IMR-90 (cell line): ENCODE measurements at regions not wholly inside any gene's neighbourhood (a gene's known extent, or its start where the extent isn't known, plus 50 kb on each side); places are given as distances from the start of the nearest gene placed in this dataset.

Experiments
- ATAC-seq: fragments of 200-7000 bp; cut with Tn5 transposase; 2 replicates; pipeline ENCODE4 v1.9.1; 2020; ENCODE audit warnings: low read depth, mild to moderate bottlenecking, moderate library complexity
- BruUV-seq: library from RNA; stranded (reverse); fragments of 400-500 nt; replicated peaks from 2 replicates; lab custom pipeline; 2021; lab: Mats Ljungman, UMichigan
- CTCF ChIA-PET: fragments of 300-600 bp; formaldehyde crosslinking; extraction: SDS; loops from one replicate; lab custom pipeline; 2021; ENCODE audit warnings: antibody characterized with exemption; lab: Yijun Ruan, JAX
- POLR2A ChIA-PET: fragments of 300-600 bp; sonication (Branson Sonifier 250); formaldehyde crosslinking; loops from one replicate; lab custom pipeline; 2022; ENCODE audit warnings: antibody characterized with exemption; ENCODE audit not compliant: unreplicated experiment; lab: Charles Lee
- DNase-seq: peaks from one replicate; pipeline ENCODE4 v3.0.0; 2013
- H2AFZ ChIP-seq: replicated peaks from 2 replicates; pipeline ENCODE3; 2013; ENCODE audit warnings: low read length, mild to moderate bottlenecking; ENCODE audit not compliant: poor library complexity
- H2AK5ac ChIP-seq: 2 replicates; pipeline ENCODE4 v1.6.1; 2013; ENCODE audit warnings: low read depth, low read length, inconsistent platforms
- H2AK9ac ChIP-seq: replicated peaks from 2 replicates; pipeline ENCODE3; 2013; ENCODE audit warnings: mild to moderate bottlenecking, low read depth, low read length, moderate library complexity; ENCODE audit not compliant: poor library complexity
- H2BK120ac ChIP-seq: 2 replicates; pipeline ENCODE4 v1.6.1; 2013; ENCODE audit warnings: low read depth, low read length, inconsistent platforms
- H2BK15ac ChIP-seq: 3 replicates; pipeline ENCODE4 v1.6.1; 2013; ENCODE audit warnings: low read depth, low read length, inconsistent platforms
- H2BK20ac ChIP-seq: 2 replicates; pipeline ENCODE4 v1.6.1; 2013; ENCODE audit warnings: low read depth, mild to moderate bottlenecking, inconsistent platforms, low read length, moderate library complexity
- H2BK5ac ChIP-seq: 2 replicates; pipeline ENCODE4 v1.6.1; 2013; ENCODE audit warnings: mild to moderate bottlenecking, low read depth, low read length, inconsistent platforms; ENCODE audit not compliant: poor library complexity, severe bottlenecking
- H3K14ac ChIP-seq: replicated peaks from 2 replicates; pipeline ENCODE4 v1.6.1; 2013; ENCODE audit warnings: low read depth, low read length, inconsistent platforms
- H3K18ac ChIP-seq: 2 replicates; pipeline ENCODE4 v1.6.1; 2013; ENCODE audit warnings: low read depth, low read length, control low read depth
- H3K23ac ChIP-seq: 2 replicates; pipeline ENCODE4 v1.6.1; 2013; ENCODE audit warnings: low read depth, low read length, inconsistent platforms
- H3K27ac ChIP-seq: 2 replicates; pipeline ENCODE4 v1.5.1; 2013; ENCODE audit warnings: mild to moderate bottlenecking, control low read depth, low read length; ENCODE audit not compliant: insufficient read depth
- H3K27me3 ChIP-seq: 2 replicates; pipeline ENCODE4 v1.6.1; 2013; ENCODE audit warnings: low read length; ENCODE audit not compliant: control insufficient read depth, insufficient read depth
- H3K36me3 ChIP-seq: 2 replicates; pipeline ENCODE4 v1.6.1; 2013; ENCODE audit warnings: low read length, mixed read lengths; ENCODE audit not compliant: control insufficient read depth, insufficient read depth
- H3K4ac ChIP-seq: 2 replicates; pipeline ENCODE4 v1.6.1; 2013; ENCODE audit warnings: low read depth, low read length, inconsistent platforms
- H3K4me1 ChIP-seq: 2 replicates; pipeline ENCODE4 v1.6.1; 2013; ENCODE audit warnings: low read length, mixed read lengths; ENCODE audit not compliant: control insufficient read depth, insufficient read depth
- H3K4me2 ChIP-seq: 2 replicates; pipeline ENCODE4 v1.6.1; 2013; ENCODE audit warnings: low read depth, mild to moderate bottlenecking, control low read depth, low read length, moderate library complexity
- H3K4me3 ChIP-seq: 2 replicates; pipeline ENCODE4 v1.5.1; 2013; ENCODE audit warnings: low read depth, mild to moderate bottlenecking, control low read depth, low read length, moderate library complexity; ENCODE audit not compliant: insufficient read depth
- H3K56ac ChIP-seq: 2 replicates; pipeline ENCODE4 v1.6.1; 2013; ENCODE audit warnings: low read length, inconsistent platforms; ENCODE audit not compliant: insufficient read depth; ENCODE audit errors: extremely low read depth
- H3K79me1 ChIP-seq, 2 experiments: 2 replicates each; pipeline ENCODE4 v1.6.1; 2013; ENCODE audit warnings: low read length in 2 of 2, inconsistent platforms in 1 of 2, low read depth in 1 of 2
- H3K9ac ChIP-seq: 2 replicates; pipeline ENCODE4 v1.6.1; 2013; ENCODE audit warnings: low read depth, low read length, control low read depth
- H3K9me1 ChIP-seq: 2 replicates; pipeline ENCODE4 v1.6.1; 2013; ENCODE audit warnings: low read length, inconsistent platforms; ENCODE audit not compliant: insufficient read depth
- H3K9me3 ChIP-seq: 2 replicates; pipeline ENCODE4 v1.6.1; 2013; ENCODE audit warnings: low read length; ENCODE audit not compliant: control insufficient read depth, insufficient read depth
- H4K20me1 ChIP-seq: 2 replicates; pipeline ENCODE4 v1.6.1; 2013; ENCODE audit warnings: low read length, inconsistent platforms; ENCODE audit not compliant: insufficient read depth
- H4K5ac ChIP-seq: 2 replicates; pipeline ENCODE4 v1.6.1; 2013; ENCODE audit warnings: mild to moderate bottlenecking, low read depth, low read length, control low read depth
- H4K8ac ChIP-seq, 2 experiments: 2 replicates each; pipeline ENCODE4 v1.6.1; 2013; ENCODE audit warnings: low read depth in 2 of 2, low read length in 2 of 2, control low read depth in 1 of 2, inconsistent platforms in 1 of 2
- H4K91ac ChIP-seq: 2 replicates; pipeline ENCODE4 v1.6.1; 2013; ENCODE audit warnings: low read depth, low read length, inconsistent platforms; ENCODE audit not compliant: insufficient read depth
- MAZ ChIP-seq: IDR thresholded peaks from 2 replicates; pipeline ENCODE4 v1.6.1; 2012; ENCODE audit warnings: low read depth, mild to moderate bottlenecking, low read length, improper control_type of control experiment, moderate library complexity, borderline replicate concordance
- RCOR1 ChIP-seq: IDR thresholded peaks from 2 replicates; pipeline ENCODE4 v1.6.1; 2012; ENCODE audit warnings: mild to moderate bottlenecking, low read length, improper control_type of control experiment; ENCODE audit not compliant: insufficient replicate concordance
- WGBS, 2 experiments: methylation state at CpG; one replicate each; pipeline versions ENCODE4 v1.1.5 to v1.1.7; 2013; ENCODE audit warnings: missing lambda C conversion rate in 2 of 2; ENCODE audit not compliant: insufficient read length in 1 of 2; ENCODE audit errors: extremely low coverage in 2 of 2; 5-methylcytosine and 5-hydroxymethylcytosine counted together
- dilution Hi-C: fragments of 300-500 bp; cut with HindIII; formaldehyde crosslinking; loops from one replicate; pipeline ENCODE4 v1.14.3; 2018; ENCODE audit warnings: low sequenced_read_pairs; ENCODE audit not compliant: unreplicated experiment
- in situ Hi-C: fragments of 300-500 bp; cut with MboI; formaldehyde crosslinking; loops from 3 replicates; pipeline ENCODE4 v1.14.3; 2019; ENCODE audit warnings: low sequenced_read_pairs, inconsistent platforms, mixed read lengths
- intact Hi-C: fragments of 100-400 bp; cut with micrococcal nuclease; formaldehyde crosslinking; loops from 2 replicates; pipeline ENCODE4 v1.10.0; 2022

DNA sequence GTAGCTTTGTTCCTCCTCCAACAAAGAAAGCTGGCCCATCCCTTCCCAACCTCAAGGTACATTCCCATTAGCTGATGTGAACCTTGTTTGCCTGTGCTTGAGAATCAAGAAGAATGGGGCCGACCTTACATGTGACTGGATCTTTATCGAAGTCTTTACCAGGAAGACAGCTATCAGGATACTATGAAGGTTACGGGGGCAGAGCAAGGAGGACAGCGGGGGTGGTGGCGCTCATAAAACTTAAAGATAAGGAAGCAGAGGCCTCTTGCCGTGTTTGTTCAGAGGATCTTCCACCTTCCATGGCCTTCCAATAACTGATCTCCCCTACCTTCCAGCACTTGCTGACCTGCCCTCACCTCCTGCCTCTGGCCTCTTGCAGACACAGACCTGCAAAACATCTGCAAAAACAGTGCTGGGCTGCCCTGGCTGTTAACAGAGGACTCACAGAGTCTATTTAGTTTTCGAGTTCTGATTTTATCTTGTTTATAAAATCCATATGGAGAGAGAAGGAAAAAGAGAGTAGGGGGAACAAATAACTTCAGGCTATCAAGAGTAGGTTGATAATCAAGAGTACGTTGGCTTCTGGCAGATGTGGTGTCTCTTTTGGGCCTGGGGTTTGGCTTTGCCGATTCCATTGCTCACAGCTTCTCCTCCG lies 198.0 kb downstream of the HUNK start:
- Histone ChIP-seq H4K5ac (no peak overlapping the region), H4K20me1 (no peaks in the 10 kb centered on the region), H3K9me3 (no peaks in the 10 kb centered on the region), H3K27me3 (peaks cover 1% of the 10 kb centered on the region; the same call in 1 of the 2 replicates), H3K4me1 (no peaks in the 10 kb centered on the region), H3K27ac (no peak overlapping the region), H2AK9ac (no peak overlapping the region), H2BK15ac (no peak overlapping the region), H2BK5ac (no peak overlapping the region), H3K23ac (no peak overlapping the region), H4K8ac (no peak overlapping the region), H3K9ac (no peak overlapping the region), H3K9me1 (no peaks in the 10 kb centered on the region), H4K91ac (no peak overlapping the region), H3K4ac (no peak overlapping the region), H3K56ac (no peak overlapping the region), H3K14ac (no peak overlapping the region), H3K4me2 (no peak overlapping the region), H2AK5ac (no peak overlapping the region), H3K36me3 (no peaks in the 10 kb centered on the region), H3K18ac (no peak overlapping the region), H2BK20ac (no peak overlapping the region), H2BK120ac (no peak overlapping the region), H3K4me3 (no peak overlapping the region), H2AFZ (no peak overlapping the region), H3K79me1 (no peaks in the 10 kb centered on the region)
- in situ Hi-C loops (no loop called here), dilution Hi-C loops (no loop called here), intact Hi-C loops (no loop called here)
- TF ChIP-seq MAZ = no peak
- no peak for TF ChIP-seq RCOR1
- ChIA-PET POLR2A (no interaction called here), CTCF (no interaction called here)
- DNase-seq = no peak
- no TSS peak for BruUV-seq
- ATAC-seq = no peak
- 69% methylated on average over 3 of the region's 10 CpGs; no CpG with 5 or more reads in 1 of the 2 experiments for WGBS, 2 experiments
